Suppressor macrophage treated with lipopolysaccharide for 1 hour (primary cell): ENCODE measurements at regions not wholly inside any gene's neighbourhood (a gene's known extent, or its start where the extent isn't known, plus 50 kb on each side); places are given as distances from the start of the nearest gene placed in this dataset.
"Not testable (repeated sequence)": the region's sequence is repeated elsewhere in the genome, so short reads cannot be mapped to it uniquely, and the experiment has no call there.

Experiments used
- DNase-seq, 3 donors: peaks; one replicate each; pipeline ENCODE4 v3.0.0-alpha.2; 2020 to 2022

GRCh38 chr13:87122551-87122950 is 548.6 kb upstream of the SLITRK5 start:
- DNase-seq: peak; percentile 7 to 19 (median 8)

GRCh38 chr13:87123987-87124784 is 547.0 kb upstream of the SLITRK5 start:
- DNase-seq: peak; percentile 42 to 74 (median 62)

GRCh38 chr13:87124785-87125074 is 546.4 kb upstream of the SLITRK5 start:
- DNase-seq: no peak

GRCh38 chr13:87128036-87128435 is 543.1 kb upstream of the SLITRK5 start:
- DNase-seq: no peak

GRCh38 chr13:87128491-87128890 is 542.7 kb upstream of the SLITRK5 start:
- DNase-seq: no peak

- DNase-seq: no peak
Measured at GRCh38 chr13:87129602-87130300, 541.4 kb upstream of the SLITRK5 start.

- no peak for DNase-seq
Measured at GRCh38 chr13:87130423-87130822, 540.7 kb upstream of the SLITRK5 start.

- DNase-seq: no peak
Measured at GRCh38 chr13:87131611-87132010, 539.6 kb upstream of the SLITRK5 start.

- DNase-seq: no peak
Measured at GRCh38 chr13:87138866-87139265, 532.3 kb upstream of the SLITRK5 start.

- no peak for DNase-seq
Measured at GRCh38 chr13:87147076-87147475, 524.1 kb upstream of the SLITRK5 start.

- no peak for DNase-seq
Measured at GRCh38 chr13:87153371-87153770, 517.8 kb upstream of the SLITRK5 start.

- no peak for DNase-seq
Measured at GRCh38 chr13:87166348-87166747, 504.8 kb upstream of the SLITRK5 start.

- no peak for DNase-seq
Measured at GRCh38 chr13:87168390-87168789, 502.8 kb upstream of the SLITRK5 start.

- no peak for DNase-seq
Measured at GRCh38 chr13:87169337-87169736, 501.8 kb upstream of the SLITRK5 start.

GRCh38 chr13:87172166-87172835 is 498.9 kb upstream of the SLITRK5 start:
- no peak for DNase-seq

GRCh38 chr13:87185138-87185537 is 486.0 kb upstream of the SLITRK5 start:
- not testable (repeated sequence) for DNase-seq

GRCh38 chr13:87186647-87187046 is 484.5 kb upstream of the SLITRK5 start:
- not testable (repeated sequence) for DNase-seq

GRCh38 chr13:87191485-87191884 is 479.7 kb upstream of the SLITRK5 start:
- DNase-seq: not testable (repeated sequence)

- DNase-seq: no peak
Measured at GRCh38 chr13:87198371-87198770, 472.8 kb upstream of the SLITRK5 start.

- DNase-seq: no peak
Measured at GRCh38 chr13:87206708-87207107, 464.5 kb upstream of the SLITRK5 start.

- DNase-seq: no peak
Measured at GRCh38 chr13:87207280-87208003, 463.7 kb upstream of the SLITRK5 start.

- no peak for DNase-seq
Measured at GRCh38 chr13:87208636-87209035, 462.5 kb upstream of the SLITRK5 start.

GRCh38 chr13:87234981-87235380 is 436.2 kb upstream of the SLITRK5 start:
- no peak for DNase-seq
